ENCODE measurements at regions not wholly inside any gene's neighbourhood (a gene's known extent, or its start where the extent isn't known, plus 50 kb on each side); places are given as distances from the start of the nearest gene placed in this dataset.

- DNase-seq (ENCODE audit: low read depth, low spot score): no peak
- Histone ChIP-seq H3K36me3 (ENCODE audit: insufficient read depth, low read length) (no peaks in the 10 kb centered on the region), H3K27ac (no peak overlapping the region), H3K4me3 (no peak overlapping the region), H3K9ac (ENCODE audit: insufficient read length) (no peak overlapping the region), H3K9me3 (ENCODE audit: low read depth, low read length) (no peaks in the 10 kb centered on the region)
- no peak for TF ChIP-seq POLR2AphosphoS5 (IDR thresholded peaks at IDR 0.05; ENCODE audit: borderline replicate concordance, low read depth, low read length)
- TF ChIP-seq FOXP2 (optimal IDR thresholded peaks at IDR 0.05; ENCODE audit: control extremely low read depth, extremely low read length, insufficient read depth): no peak
- TF ChIP-seq EZH2 (IDR thresholded peaks at IDR 0.05): no peak
Observed at GRCh38 chr14:106488291-106488690, 961.9 kb downstream of the TMEM121 start.

GRCh38 chr14:106489112-106489881, 962.9 kb downstream of the TMEM121 start:
- Histone ChIP-seq H3K4me3 (no peak overlapping the region), H3K9me3 (ENCODE audit: low read depth, low read length) (no peaks in the 10 kb centered on the region)
- TF ChIP-seq POLR2AphosphoS5 (IDR thresholded peaks at IDR 0.05; ENCODE audit: borderline replicate concordance, low read depth, low read length) (no peak), FOXP2 (optimal IDR thresholded peaks at IDR 0.05; ENCODE audit: control extremely low read depth, extremely low read length, insufficient read depth) (no peak), EZH2 (IDR thresholded peaks at IDR 0.05) (no peak)

GRCh38 chr14:106490442-106490841, 964.1 kb downstream of the TMEM121 start:
- no peak for TF ChIP-seq POLR2AphosphoS5 (IDR thresholded peaks at IDR 0.05; ENCODE audit: borderline replicate concordance, low read depth, low read length)
- TF ChIP-seq FOXP2 (optimal IDR thresholded peaks at IDR 0.05; ENCODE audit: control extremely low read depth, extremely low read length, insufficient read depth): no peak
- TF ChIP-seq EZH2 (IDR thresholded peaks at IDR 0.05): no peak
- Histone ChIP-seq H3K9ac (ENCODE audit: insufficient read length) (no peak overlapping the region), H3K9me3 (ENCODE audit: low read depth, low read length) (no peaks in the 10 kb centered on the region), H3K36me3 (ENCODE audit: insufficient read depth, low read length) (no peaks in the 10 kb centered on the region), H3K4me3 (no peak overlapping the region), H3K27ac (peak overlapping the region; percentile 90)
- no peak for DNase-seq (ENCODE audit: low read depth, low spot score)

More at GRCh38 chr14:106489112-106489881, 962.9 kb downstream of the TMEM121 start:
- Histone ChIP-seq H3K27ac (peak overlapping the region; percentile 90; the same call in 1 of the 2 replicates), H3K36me3 (ENCODE audit: insufficient read depth, low read length) (no peaks in the 10 kb centered on the region), H3K9ac (ENCODE audit: insufficient read length) (no peak overlapping the region)
- DNase-seq (ENCODE audit: low read depth, low spot score): no peak

- no peak overlapping the region for H3K9ac ChIP-seq (ENCODE audit: insufficient read length)
- no peaks in the 10 kb centered on the region; the same call in 1 of the 2 replicates for H3K9me3 ChIP-seq (ENCODE audit: low read depth, low read length)
- no peak for TF ChIP-seq POLR2AphosphoS5 (IDR thresholded peaks at IDR 0.05; ENCODE audit: borderline replicate concordance, low read depth, low read length)
- TF ChIP-seq EZH2 (IDR thresholded peaks at IDR 0.05): no peak
- TF ChIP-seq FOXP2 (optimal IDR thresholded peaks at IDR 0.05; ENCODE audit: control extremely low read depth, extremely low read length, insufficient read depth): no peak
- H3K27ac ChIP-seq: no peak overlapping the region
- peaks cover 6% of the 10 kb centered on the region; the same call in 1 of the 2 replicates for H3K36me3 ChIP-seq (ENCODE audit: insufficient read depth, low read length)
- no peak for DNase-seq (ENCODE audit: low read depth, low spot score)
- H3K4me3 ChIP-seq: no peak overlapping the region
Observed at GRCh38 chr14:106491851-106492250, 965.5 kb downstream of the TMEM121 start.

- Histone ChIP-seq H3K36me3 (ENCODE audit: insufficient read depth, low read length) (peaks cover 15% of the 10 kb centered on the region; the same call in 1 of the 2 replicates), H3K9me3 (ENCODE audit: low read depth, low read length) (peaks cover 8% of the 10 kb centered on the region; the same call in 1 of the 2 replicates), H3K27ac (peak overlapping the region; percentile 15), H3K9ac (ENCODE audit: insufficient read length) (peak overlapping the region; percentile 29), H3K4me3 (no peak overlapping the region)
- no peak for TF ChIP-seq EZH2 (IDR thresholded peaks at IDR 0.05)
- no peak for TF ChIP-seq POLR2AphosphoS5 (IDR thresholded peaks at IDR 0.05; ENCODE audit: borderline replicate concordance, low read depth, low read length)
- no peak for TF ChIP-seq FOXP2 (optimal IDR thresholded peaks at IDR 0.05; ENCODE audit: control extremely low read depth, extremely low read length, insufficient read depth)
- no peak for DNase-seq (ENCODE audit: low read depth, low spot score)
Observed at GRCh38 chr14:106493962-106494823, 967.8 kb downstream of the TMEM121 start.

- no peak for TF ChIP-seq POLR2AphosphoS5 (IDR thresholded peaks at IDR 0.05; ENCODE audit: borderline replicate concordance, low read depth, low read length)
- no peak for TF ChIP-seq FOXP2 (optimal IDR thresholded peaks at IDR 0.05; ENCODE audit: control extremely low read depth, extremely low read length, insufficient read depth)
- no peak for TF ChIP-seq EZH2 (IDR thresholded peaks at IDR 0.05)
- H3K9me3 ChIP-seq (ENCODE audit: low read depth, low read length): peaks cover 12% of the 10 kb centered on the region; the same call in 1 of the 2 replicates
Observed at GRCh38 chr14:106500571-106500970, 974.2 kb downstream of the TMEM121 start.

GRCh38 chr14:106501898-106502297, 975.5 kb downstream of the TMEM121 start:
- peaks cover 12% of the 10 kb centered on the region; the same call in 1 of the 2 replicates for H3K9me3 ChIP-seq (ENCODE audit: low read depth, low read length)
- peak overlapping the region; percentile 83 for H3K9ac ChIP-seq (ENCODE audit: insufficient read length)
- H3K4me3 ChIP-seq: peak overlapping the region; percentile 65
- DNase-seq (ENCODE audit: low read depth, low spot score): no peak
- TF ChIP-seq EZH2 (IDR thresholded peaks at IDR 0.05): no peak
- H3K36me3 ChIP-seq (ENCODE audit: insufficient read depth, low read length): peaks cover 14% of the 10 kb centered on the region; the same call in 1 of the 2 replicates
- peak overlapping the region; percentile 99 for H3K27ac ChIP-seq

More at GRCh38 chr14:106500571-106500970, 974.2 kb downstream of the TMEM121 start:
- H3K27ac ChIP-seq: peak overlapping the region; percentile 99
- H3K4me3 ChIP-seq: peak overlapping the region; percentile 27
- peak overlapping the region; percentile 74 for H3K9ac ChIP-seq (ENCODE audit: insufficient read length)
- peaks cover 20% of the 10 kb centered on the region; the same call in 1 of the 2 replicates for H3K36me3 ChIP-seq (ENCODE audit: insufficient read depth, low read length)
- DNase-seq (ENCODE audit: low read depth, low spot score): peak; percentile 97

GRCh38 chr14:106505366-106505765, 979.0 kb downstream of the TMEM121 start:
- no peak overlapping the region for H3K27ac ChIP-seq
- no peak for TF ChIP-seq POLR2AphosphoS5 (IDR thresholded peaks at IDR 0.05; ENCODE audit: borderline replicate concordance, low read depth, low read length)
- TF ChIP-seq EZH2 (IDR thresholded peaks at IDR 0.05): no peak
- H3K36me3 ChIP-seq (ENCODE audit: insufficient read depth, low read length): no peaks in the 10 kb centered on the region
- no peaks in the 10 kb centered on the region for H3K9me3 ChIP-seq (ENCODE audit: low read depth, low read length)
- no peak overlapping the region for H3K4me3 ChIP-seq
- no peak overlapping the region for H3K9ac ChIP-seq (ENCODE audit: insufficient read length)
- DNase-seq (ENCODE audit: low read depth, low spot score): no peak

Data from SK-N-MC (cell line).